H9 (cell line): ENCODE measurements at regions not wholly inside any gene's neighbourhood (a gene's known extent, or its start where the extent isn't known, plus 50 kb on each side); places are given as distances from the start of the nearest gene placed in this dataset.

ENCODE experiments used
- DNase-seq: peaks from one replicate; pipeline ENCODE4 v3.0.0-alpha.2; 2017
- H2AFZ ChIP-seq: one replicate; pipeline ENCODE4 v1.6.1; 2013; ENCODE audit warnings: mild to moderate bottlenecking, low read length, control low read depth, moderate library complexity
- H2AK5ac ChIP-seq: 2 replicates; pipeline ENCODE4 v1.6.1; 2013; ENCODE audit warnings: low read length, control low read depth, mixed read lengths; ENCODE audit not compliant: insufficient read length
- H2BK120ac ChIP-seq: one replicate; pipeline ENCODE4 v1.6.1; 2013; ENCODE audit warnings: low read depth, mild to moderate bottlenecking, low read length, control low read depth, inconsistent platforms; ENCODE audit not compliant: poor library complexity, severe bottlenecking
- H2BK12ac ChIP-seq: 2 replicates; pipeline ENCODE4 v1.6.1; 2013; ENCODE audit warnings: low read length, control low read depth, mixed read lengths, low read depth; ENCODE audit not compliant: insufficient read length
- H2BK15ac ChIP-seq: 2 replicates; pipeline ENCODE4 v1.6.1; 2013; ENCODE audit warnings: low read depth, low read length, control low read depth
- H2BK20ac ChIP-seq: one replicate; pipeline ENCODE4 v1.6.1; 2013; ENCODE audit warnings: low read depth, mild to moderate bottlenecking, low read length, control low read depth, inconsistent platforms; ENCODE audit not compliant: poor library complexity, severe bottlenecking
- H2BK5ac ChIP-seq: 2 replicates; pipeline ENCODE4 v1.6.1; 2013; ENCODE audit warnings: low read length, control low read depth, mixed read lengths; ENCODE audit not compliant: insufficient read length
- H3K14ac ChIP-seq: 2 replicates; pipeline ENCODE4 v1.6.1; 2013; ENCODE audit warnings: low read length, control low read depth; ENCODE audit not compliant: insufficient read depth
- H3K18ac ChIP-seq: 2 replicates; pipeline ENCODE4 v1.6.1; 2013; ENCODE audit warnings: low read depth, mild to moderate bottlenecking, mixed read lengths, low read length, control low read depth; ENCODE audit not compliant: insufficient read length
- H3K23ac ChIP-seq: 2 replicates; pipeline ENCODE4 v1.6.1; 2013; ENCODE audit warnings: low read length, control low read depth, mixed read lengths, low read depth; ENCODE audit not compliant: insufficient read length
- H3K23me2 ChIP-seq: 2 replicates; pipeline ENCODE4 v1.6.1; 2013; ENCODE audit warnings: low read depth, mild to moderate bottlenecking, mixed read lengths, low read length, control low read depth; ENCODE audit not compliant: insufficient read length, poor library complexity, severe bottlenecking
- H3K27ac ChIP-seq: 2 replicates; pipeline ENCODE4 v1.5.1; 2013; ENCODE audit warnings: low read length, control low read depth, mixed read lengths, low read depth; ENCODE audit not compliant: insufficient read length
- H3K27me3 ChIP-seq: 2 replicates; pipeline ENCODE4 v1.6.1; 2013; ENCODE audit warnings: low read length, control low read depth, inconsistent platforms; ENCODE audit not compliant: insufficient read depth
- H3K4ac ChIP-seq: 2 replicates; pipeline ENCODE4 v1.6.1; 2013; ENCODE audit warnings: low read depth, mild to moderate bottlenecking, control low read depth, inconsistent platforms, low read length, moderate library complexity
- H3K4me1 ChIP-seq: 2 replicates; pipeline ENCODE4 v1.6.1; 2013; ENCODE audit warnings: low read length, control low read depth, inconsistent platforms; ENCODE audit not compliant: insufficient read depth
- H3K4me2 ChIP-seq: 2 replicates; pipeline ENCODE4 v1.6.1; 2013; ENCODE audit warnings: low read length, control low read depth, mixed read lengths; ENCODE audit not compliant: insufficient read length, insufficient read depth
- H3K56ac ChIP-seq: 2 replicates; pipeline ENCODE4 v1.6.1; 2013; ENCODE audit warnings: low read depth, mild to moderate bottlenecking, mixed read lengths, low read length, control low read depth; ENCODE audit not compliant: insufficient read length
- H3K79me1 ChIP-seq: 2 replicates; pipeline ENCODE4 v1.6.1; 2013; ENCODE audit warnings: low read depth, mild to moderate bottlenecking, moderate library complexity, low read length, control low read depth, inconsistent platforms; ENCODE audit not compliant: insufficient read depth, poor library complexity, severe bottlenecking
- H3K79me2 ChIP-seq: 2 replicates; pipeline ENCODE4 v1.6.1; 2013; ENCODE audit warnings: low read length, control low read depth, inconsistent platforms; ENCODE audit not compliant: insufficient read depth
- H3K9ac ChIP-seq: 2 replicates; pipeline ENCODE4 v1.6.1; 2013; ENCODE audit warnings: low read length, control low read depth, mixed read lengths; ENCODE audit not compliant: insufficient read length; ENCODE audit errors: extremely low read depth
- H3K9me3 ChIP-seq: one replicate; pipeline ENCODE4 v1.6.1; 2013; ENCODE audit warnings: low read depth, low read length, inconsistent platforms; ENCODE audit not compliant: control insufficient read depth
- H3T11ph ChIP-seq: one replicate; pipeline ENCODE4 v1.6.1; 2013; ENCODE audit warnings: mild to moderate bottlenecking, low read length, control low read depth, inconsistent platforms
- H4K20me1 ChIP-seq: one replicate; pipeline ENCODE4 v1.6.1; 2013; ENCODE audit not compliant: control insufficient read depth, insufficient read length, insufficient read depth
- H4K5ac ChIP-seq: 2 replicates; pipeline ENCODE4 v1.6.1; 2013; ENCODE audit warnings: low read depth, mild to moderate bottlenecking, mixed read lengths, low read length, control low read depth; ENCODE audit not compliant: insufficient read length
- H4K8ac ChIP-seq: replicated peaks from 2 replicates; pipeline ENCODE4 v1.6.1; 2013; ENCODE audit warnings: low read length, control low read depth, mixed read lengths, low read depth; ENCODE audit not compliant: insufficient read length
- H4K91ac ChIP-seq: 2 replicates; pipeline ENCODE4 v1.6.1; 2013; ENCODE audit warnings: low read depth, mild to moderate bottlenecking, moderate library complexity, mixed read lengths, low read length, control low read depth; ENCODE audit not compliant: insufficient read length
- H3K27ac Mint-ChIP-seq, 3 experiments: 2 replicates in 2 of 3; 3 replicates in 1 of 3; pipeline ENCODE4 v1.8.0; 2020 to 2021; ENCODE audit warnings: mixed read lengths in 3 of 3, mild to moderate bottlenecking in 1 of 3, moderate library complexity in 1 of 3
- H3K27me3 Mint-ChIP-seq: 2 replicates; pipeline ENCODE4 v1.8.0; 2021; ENCODE audit warnings: low read depth, mild to moderate bottlenecking, moderate library complexity, mixed read lengths
- H3K36me3 Mint-ChIP-seq, 3 experiments: 2 replicates in 2 of 3; 3 replicates in 1 of 3; pipeline ENCODE4 v1.8.0; 2020 to 2021; ENCODE audit warnings: low read depth in 3 of 3, mixed read lengths in 3 of 3; ENCODE audit not compliant: insufficient read depth in 1 of 3
- H3K4me1 Mint-ChIP-seq, 2 experiments: 2 replicates each; pipeline ENCODE4 v1.8.0; 2020; ENCODE audit warnings: mixed read lengths in 2 of 2
- H3K4me3 Mint-ChIP-seq, 2 experiments: 2 replicates in 1 of 2; 3 replicates in 1 of 2; pipeline ENCODE4 v1.8.0; 2020 to 2021; ENCODE audit warnings: mild to moderate bottlenecking in 2 of 2, mixed read lengths in 2 of 2, moderate library complexity in 1 of 2
- H3K9me3 Mint-ChIP-seq, 2 experiments: 2 replicates in 1 of 2; 3 replicates in 1 of 2; pipeline ENCODE4 v1.8.0; 2020; ENCODE audit warnings: mild to moderate bottlenecking in 2 of 2, mixed read lengths in 2 of 2, moderate library complexity in 1 of 2
- WGBS: extraction: QIAGEN DNeasy Blood & Tissue Kit; methylation state at CpG from one replicate; pipeline ENCODE4 v1.1.7; 2013; ENCODE audit warnings: missing lambda C conversion rate, low lambda C conversion rate, mixed read lengths; ENCODE audit not compliant: insufficient read length; ENCODE audit errors: extremely low coverage; 5-methylcytosine and 5-hydroxymethylcytosine counted together
- TF ChIP-seq, protein P1 (sequence below): fragments of 200-600 bp; sonication (generic); conservative IDR thresholded peaks from 3 replicates; pipeline ENCODE4 v1.8.0; 2021; ENCODE audit warnings: antibody characterized with exemption, mild to moderate bottlenecking

GRCh38 chr13:40002016-40002415 lies 346.6 kb downstream of the COG6 start:
- DNase-seq: no peak
- no peaks in the 10 kb centered on the region for H3K79me2 ChIP-seq
- H3K4ac ChIP-seq: no peak overlapping the region
- H3K23ac ChIP-seq: no peak overlapping the region
- no peaks in the 10 kb centered on the region for H3K9me3 ChIP-seq
- H3K4me3 Mint-ChIP-seq: no peak overlapping the region
- H2AFZ ChIP-seq: no peak overlapping the region
- no peak overlapping the region for H3K9ac ChIP-seq
- no peaks in the 10 kb centered on the region; a peak in 3 of 5 replicates for H3K9me3 Mint-ChIP-seq
- no peak overlapping the region for H2BK12ac ChIP-seq
- H4K91ac ChIP-seq: no peak overlapping the region
- H2BK120ac ChIP-seq: no peak overlapping the region
- H3K56ac ChIP-seq: no peak overlapping the region
- H3K79me1 ChIP-seq: no peaks in the 10 kb centered on the region
- H3K4me1 Mint-ChIP-seq: no peaks in the 10 kb centered on the region
- no peaks in the 10 kb centered on the region for H3K4me1 ChIP-seq
- no CpG with 5 or more reads among the region's 5 CpGs for WGBS
- no peaks in the 10 kb centered on the region for H3K27me3 ChIP-seq
- H4K20me1 ChIP-seq: no peaks in the 10 kb centered on the region
- no peak overlapping the region for H2AK5ac ChIP-seq
- H3T11ph ChIP-seq: no peak overlapping the region
- H2BK20ac ChIP-seq: no peak overlapping the region
- H4K5ac ChIP-seq: no peak overlapping the region
- H3K18ac ChIP-seq: no peak overlapping the region
- no peak overlapping the region for H3K14ac ChIP-seq
- H3K27ac Mint-ChIP-seq: no peak overlapping the region
- no peak overlapping the region for H3K4me2 ChIP-seq
- H3K27ac ChIP-seq: no peak overlapping the region
- TF ChIP-seq, protein P1, sequence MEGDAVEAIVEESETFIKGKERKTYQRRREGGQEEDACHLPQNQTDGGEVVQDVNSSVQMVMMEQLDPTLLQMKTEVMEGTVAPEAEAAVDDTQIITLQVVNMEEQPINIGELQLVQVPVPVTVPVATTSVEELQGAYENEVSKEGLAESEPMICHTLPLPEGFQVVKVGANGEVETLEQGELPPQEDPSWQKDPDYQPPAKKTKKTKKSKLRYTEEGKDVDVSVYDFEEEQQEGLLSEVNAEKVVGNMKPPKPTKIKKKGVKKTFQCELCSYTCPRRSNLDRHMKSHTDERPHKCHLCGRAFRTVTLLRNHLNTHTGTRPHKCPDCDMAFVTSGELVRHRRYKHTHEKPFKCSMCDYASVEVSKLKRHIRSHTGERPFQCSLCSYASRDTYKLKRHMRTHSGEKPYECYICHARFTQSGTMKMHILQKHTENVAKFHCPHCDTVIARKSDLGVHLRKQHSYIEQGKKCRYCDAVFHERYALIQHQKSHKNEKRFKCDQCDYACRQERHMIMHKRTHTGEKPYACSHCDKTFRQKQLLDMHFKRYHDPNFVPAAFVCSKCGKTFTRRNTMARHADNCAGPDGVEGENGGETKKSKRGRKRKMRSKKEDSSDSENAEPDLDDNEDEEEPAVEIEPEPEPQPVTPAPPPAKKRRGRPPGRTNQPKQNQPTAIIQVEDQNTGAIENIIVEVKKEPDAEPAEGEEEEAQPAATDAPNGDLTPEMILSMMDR: no peak
- H3K36me3 Mint-ChIP-seq: no peaks in the 10 kb centered on the region
- H4K8ac ChIP-seq: no peak overlapping the region
- no peak overlapping the region for H2BK15ac ChIP-seq
- H2BK5ac ChIP-seq: no peak overlapping the region
- peaks cover 1% of the 10 kb centered on the region for H3K27me3 Mint-ChIP-seq
- no peaks in the 10 kb centered on the region for H3K23me2 ChIP-seq
